ENCODE measurements at regions not wholly inside any gene's neighbourhood (a gene's known extent, or its start where the extent isn't known, plus 50 kb on each side); places are given as distances from the start of the nearest gene placed in this dataset.

GRCh38 chr13:21967871-21968270 lies 297.0 kb downstream of the FGF9 start:
- no peak for DNase-seq

DNA sequence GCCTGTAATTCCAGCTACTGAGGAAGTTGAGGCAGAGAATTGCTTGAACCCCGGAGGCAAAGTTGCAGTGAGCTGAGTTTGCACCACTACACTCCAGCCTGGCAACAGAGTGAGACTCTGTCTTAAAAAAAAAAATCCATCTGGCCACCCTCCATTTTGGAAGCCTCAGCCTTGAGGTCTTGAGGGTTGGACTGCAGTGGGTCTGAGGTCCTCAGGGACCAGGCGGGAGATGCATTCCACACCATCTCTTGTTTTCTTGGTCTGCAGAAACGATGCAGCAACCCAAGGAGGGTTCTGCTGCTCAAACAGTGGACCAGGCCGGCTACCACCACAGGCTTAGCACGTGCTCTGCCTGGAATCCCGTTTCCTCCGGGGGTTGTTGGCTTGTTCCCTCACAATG lies 299.3 kb downstream of the FGF9 start:
- DNase-seq, result no peak

DNA sequence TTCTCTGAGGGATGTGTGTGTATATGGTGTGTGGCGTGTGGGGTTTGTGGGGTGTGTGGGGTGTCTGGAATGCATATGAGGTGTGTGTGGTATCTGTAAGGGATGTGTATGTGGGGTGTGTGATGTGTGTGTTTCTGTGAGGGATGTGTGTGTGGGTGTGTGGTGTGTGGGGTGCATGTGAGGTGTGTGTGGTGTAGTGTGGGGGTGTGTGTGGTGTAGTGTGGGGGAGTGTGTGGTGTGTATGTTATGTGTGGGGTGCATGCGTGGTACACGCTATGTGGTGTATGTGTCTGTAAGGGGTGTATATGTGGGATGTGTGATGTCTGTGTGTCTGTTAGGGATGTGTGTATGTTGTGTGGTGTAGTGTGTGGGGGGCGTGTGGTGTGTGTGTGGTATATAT lies 300.0 kb downstream of the FGF9 start:
- DNase-seq, result no peak

- DNase-seq, result no peak
Observed at GRCh38 chr13:21971662-21972621, 301.1 kb downstream of the FGF9 start.

DNA sequence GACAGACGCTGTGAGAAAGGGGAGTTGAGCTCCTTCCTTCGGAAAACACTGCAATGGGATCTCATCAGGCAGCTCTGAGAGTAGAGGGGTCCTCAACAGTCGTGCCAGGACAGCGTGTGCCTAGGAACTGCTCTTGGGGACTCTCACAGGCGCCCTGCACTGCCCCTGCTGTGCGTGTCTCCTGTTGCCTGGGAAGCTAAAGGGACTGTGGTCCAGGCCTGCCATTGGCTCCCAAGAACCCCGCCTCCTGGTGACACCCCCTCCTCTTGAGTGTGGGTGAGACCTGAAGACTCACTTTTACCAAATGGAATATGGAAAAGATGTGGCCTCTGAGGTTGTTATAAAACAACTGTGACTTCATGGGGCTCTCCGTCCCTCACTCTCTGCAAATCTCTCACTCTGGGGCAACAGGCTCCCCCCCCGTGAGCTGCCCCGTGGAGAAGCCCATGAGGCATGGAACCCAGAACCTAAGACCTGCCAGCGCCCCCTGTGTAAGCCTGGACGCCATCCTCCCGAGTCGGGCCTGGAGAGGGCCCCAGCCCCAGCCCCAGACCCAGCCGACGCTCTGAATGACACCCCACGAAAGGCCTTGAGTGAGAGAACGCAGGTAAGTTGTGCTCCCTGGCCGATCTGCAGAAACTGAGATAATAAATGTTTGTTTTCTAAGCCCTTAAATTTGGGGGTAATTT lies 302.7 kb downstream of the FGF9 start:
- no peak for DNase-seq

GRCh38 chr13:21974741-21975140 lies 303.9 kb downstream of the FGF9 start:
- DNase-seq, result no peak

- no peak for DNase-seq
Observed at GRCh38 chr13:21976159-21976558, 305.3 kb downstream of the FGF9 start.

DNA sequence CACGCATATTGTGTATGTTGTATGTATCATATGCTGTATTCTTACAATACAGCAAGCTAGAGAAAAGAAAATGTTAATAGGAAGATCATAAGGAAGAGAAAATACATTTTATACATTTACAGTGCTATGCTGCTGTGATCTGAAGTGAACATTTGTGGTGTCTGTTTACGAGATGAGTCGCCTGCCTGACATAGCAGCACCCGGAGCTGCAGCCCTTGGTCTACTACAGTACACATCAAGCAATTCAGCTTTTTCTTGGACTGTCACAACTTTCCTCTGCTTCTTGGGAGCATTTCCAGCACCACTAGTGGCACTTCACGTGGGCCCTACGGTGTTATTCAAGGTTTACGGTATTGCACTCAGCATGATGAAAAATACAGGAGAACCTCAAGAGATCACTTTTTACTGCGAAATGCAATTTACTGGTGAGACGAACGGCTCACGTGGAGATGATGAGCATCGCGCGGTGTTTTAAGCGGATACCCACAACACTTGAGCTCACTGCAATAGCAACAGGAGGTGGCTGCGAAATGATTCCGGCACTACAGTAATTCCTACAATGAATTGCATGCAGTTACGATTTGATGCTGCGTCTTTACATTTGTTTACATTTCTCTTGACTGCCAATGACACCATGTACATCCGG lies 308.4 kb downstream of the FGF9 start:
- no peak for DNase-seq

DNA sequence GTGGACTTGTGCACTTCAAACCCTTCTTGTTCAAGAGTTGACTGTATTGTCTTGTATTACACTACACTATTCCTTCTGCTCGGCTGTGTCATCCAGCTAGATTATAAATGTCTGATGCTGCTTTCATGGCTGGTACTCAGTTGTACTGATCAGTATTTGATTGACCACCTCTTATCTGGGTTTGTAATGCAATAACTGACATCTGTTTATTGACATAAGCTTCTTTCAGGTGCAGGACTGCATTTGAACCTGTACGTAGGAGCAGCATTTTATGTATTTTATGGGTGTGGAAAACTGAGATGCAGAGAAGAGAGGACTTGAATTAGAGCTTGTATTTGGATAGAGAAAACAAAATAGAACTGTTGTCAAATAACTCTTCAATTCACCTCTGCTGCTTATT lies 309.2 kb downstream of the FGF9 start:
- no peak for DNase-seq

GRCh38 chr13:21984156-21984555 lies 313.3 kb downstream of the FGF9 start:
- DNase-seq, result no peak

DNA sequence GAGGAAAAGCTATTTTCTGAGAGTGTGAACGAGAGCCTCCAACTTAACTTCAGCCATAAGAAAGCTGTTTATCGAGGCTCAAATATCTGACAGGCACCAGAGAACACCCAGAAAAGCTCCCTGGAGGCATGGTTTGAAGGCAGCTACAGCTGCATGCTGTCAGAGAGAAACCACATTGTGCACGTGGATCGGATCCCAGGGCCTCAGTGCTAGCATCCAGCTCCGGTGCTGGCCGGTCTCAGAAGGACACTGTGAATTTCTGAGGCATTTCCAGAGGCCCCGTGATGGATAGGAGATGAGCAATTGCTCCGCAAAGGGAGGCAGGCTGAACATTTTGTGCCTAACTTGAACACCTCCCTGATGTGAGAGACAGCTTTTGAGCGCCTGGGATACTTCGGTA lies 315.7 kb downstream of the FGF9 start:
- DNase-seq, result no peak

GRCh38 chr13:21987793-21988192 lies 316.9 kb downstream of the FGF9 start:
- no peak for DNase-seq

DNA sequence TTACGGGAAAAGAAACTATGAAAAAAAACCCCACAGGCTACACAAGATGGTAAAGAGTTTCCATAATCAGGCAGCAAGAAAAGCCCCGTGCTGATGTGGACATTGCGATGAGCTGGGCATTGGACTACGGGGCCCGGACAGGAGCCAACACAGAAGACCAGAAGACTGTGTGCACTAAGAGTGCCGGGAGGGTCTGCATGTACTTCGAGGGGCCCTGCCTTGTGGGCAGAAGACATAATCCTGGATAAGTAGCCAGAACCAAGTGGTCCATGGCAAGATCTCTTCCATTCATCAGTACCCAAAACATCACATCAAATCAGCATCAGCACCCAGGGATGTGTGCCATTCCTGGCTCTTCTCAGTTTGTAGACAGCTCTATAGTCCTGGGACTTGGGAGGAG lies 317.8 kb downstream of the FGF9 start:
- no peak for DNase-seq

- no peak for DNase-seq
Observed at GRCh38 chr13:21996049-21996448, 325.2 kb downstream of the FGF9 start.

GRCh38 chr13:21997726-21998125 lies 326.9 kb downstream of the FGF9 start:
- DNase-seq, result no peak

DNA sequence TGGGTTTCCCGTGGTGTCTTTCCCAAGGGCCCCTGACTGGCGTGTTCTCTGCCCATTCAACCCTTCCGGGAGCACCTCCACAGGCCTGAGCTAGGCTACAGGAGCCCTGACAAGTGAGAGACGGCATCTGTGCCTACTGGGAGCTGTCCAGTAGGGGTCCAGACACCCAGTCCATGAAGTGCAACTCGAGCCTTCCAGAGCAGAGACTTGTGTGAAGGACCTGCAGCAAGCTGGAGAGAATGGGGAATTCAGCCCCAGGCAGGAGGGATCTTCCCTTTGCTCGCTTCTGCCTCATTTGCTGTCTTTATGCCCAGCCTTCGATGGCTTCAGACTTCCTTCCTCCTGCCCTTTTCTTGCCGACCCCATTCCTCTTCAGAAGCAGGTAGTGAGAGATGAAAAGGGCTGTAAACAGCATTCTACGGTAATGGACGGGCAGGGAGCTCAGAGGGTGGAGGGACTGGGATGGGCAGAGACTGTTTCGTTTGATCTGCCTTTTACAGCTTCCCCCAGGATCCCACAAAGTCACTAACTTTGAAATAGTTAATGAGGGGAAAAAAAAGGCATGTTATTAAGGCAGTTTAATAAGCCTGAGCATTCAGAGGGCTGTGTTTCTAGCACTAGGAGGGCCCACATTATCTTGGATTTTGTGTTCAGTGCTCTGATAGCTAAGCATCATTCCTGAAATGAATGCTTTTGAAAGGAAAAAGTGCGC lies 327.6 kb downstream of the FGF9 start:
- DNase-seq, result no peak

GRCh38 chr13:21999666-22000065 lies 328.8 kb downstream of the FGF9 start:
- no peak for DNase-seq

DNA sequence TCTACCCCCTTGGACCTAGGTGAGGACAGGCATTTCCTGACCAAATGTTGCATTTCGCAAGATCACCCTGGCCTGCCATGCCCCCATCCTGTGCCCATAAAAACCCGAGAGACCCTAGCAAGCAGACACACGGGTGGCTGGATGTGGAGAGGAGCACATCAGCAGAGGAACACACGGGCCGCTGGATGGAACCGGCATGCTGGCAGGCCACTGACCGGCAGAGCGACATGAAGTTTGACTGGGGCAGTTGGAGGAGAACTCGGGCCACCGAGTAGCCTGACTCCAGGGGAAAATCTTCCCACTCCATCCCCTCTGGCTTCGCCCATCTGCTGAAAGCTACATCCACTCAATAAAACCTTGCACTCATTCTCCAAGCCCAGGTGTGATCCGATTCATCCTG lies 329.3 kb downstream of the FGF9 start:
- no peak for DNase-seq

- DNase-seq, result no peak
Observed at GRCh38 chr13:22001336-22001735, 330.5 kb downstream of the FGF9 start.

- no peak for DNase-seq
Observed at GRCh38 chr13:22002893-22003292, 332.0 kb downstream of the FGF9 start.

DNA sequence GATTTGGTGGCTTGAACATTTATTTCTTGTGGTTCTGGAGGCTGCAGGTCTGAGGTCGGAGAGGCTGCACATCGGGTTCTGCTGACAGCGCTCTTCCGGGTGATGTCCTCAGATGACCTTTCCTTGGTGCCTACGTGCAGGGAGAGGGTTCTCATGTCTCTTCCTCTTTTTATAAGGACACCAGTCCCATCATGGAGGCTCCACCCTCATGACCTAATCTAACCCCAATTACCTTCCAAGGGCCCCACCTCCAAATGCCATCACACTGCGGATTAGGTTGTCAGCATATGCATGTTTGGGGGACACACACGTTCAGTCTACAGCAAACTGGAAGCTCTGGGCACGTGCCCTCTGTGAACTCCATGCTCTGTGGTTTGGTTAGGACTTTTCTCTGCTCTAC lies 338.6 kb downstream of the FGF9 start:
- no peak for DNase-seq

DNA sequence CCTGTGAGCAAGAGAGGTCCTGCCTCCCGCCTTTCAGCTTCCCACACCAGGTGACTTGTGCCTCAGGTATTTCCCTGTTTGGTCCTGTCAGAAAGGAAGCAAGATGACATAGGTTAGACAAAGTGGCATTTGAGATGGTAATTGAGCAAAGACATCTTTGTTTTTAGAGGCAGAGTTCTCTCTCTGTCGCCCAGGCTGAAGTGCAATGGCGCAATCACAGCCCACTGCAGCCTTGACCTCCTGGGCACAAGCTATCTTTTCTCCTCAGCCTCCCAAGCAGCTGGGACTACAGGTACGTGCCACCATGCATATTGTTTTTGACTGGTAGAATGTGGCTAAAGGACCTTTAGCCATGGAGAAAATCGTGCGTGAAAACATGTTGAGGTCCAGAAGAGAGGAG lies 339.1 kb downstream of the FGF9 start:
- DNase-seq, result no peak

DNA sequence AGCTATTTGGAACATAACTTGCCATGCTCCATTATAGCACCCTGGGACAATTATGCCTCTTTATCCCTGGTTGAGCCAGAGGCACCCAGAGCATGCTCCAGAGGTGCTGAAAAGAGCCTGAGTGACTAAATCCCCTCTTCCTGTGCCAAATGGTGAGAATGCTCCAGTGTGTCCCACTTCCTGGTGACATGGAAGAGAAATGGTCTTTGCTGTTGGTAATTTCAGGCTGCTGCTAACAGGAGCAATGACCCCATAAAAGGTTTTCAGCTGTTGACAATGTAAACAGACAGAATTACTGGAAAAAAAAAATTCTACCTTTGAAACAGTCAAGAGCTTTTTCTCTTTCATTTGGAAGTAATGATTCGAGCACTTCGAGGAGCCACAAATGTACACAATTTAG lies 341.8 kb downstream of the FGF9 start:
- DNase-seq, result no peak
